Kidney (tissue), 13 donors: ENCODE measurements at regions not wholly inside any gene's neighbourhood (a gene's known extent, or its start where the extent isn't known, plus 50 kb on each side); places are given as distances from the start of the nearest gene placed in this dataset.

Source experiments
- DNase-seq, 5 donors: peaks; one replicate each; pipeline ENCODE4 v3.0.0-alpha.2; 2013 to 2020
- FAIRE-seq: peaks from 2 replicates; lab custom pipeline; 2012; peaks lifted over from hg19 to GRCh38; lab: Jason Lieb, UNC
- H3K27ac ChIP-seq, 2 donors: one replicate each; pipeline ENCODE4 v1.7.0; 2013; ENCODE audit warnings: low read depth in 2 of 2, low read length in 2 of 2, inconsistent platforms in 1 of 2
- H3K27me3 ChIP-seq: one replicate; pipeline ENCODE4 v1.7.1; 2013; ENCODE audit warnings: low read length, inconsistent platforms; ENCODE audit not compliant: control insufficient read depth, insufficient read depth
- H3K36me3 ChIP-seq, 3 donors: one replicate each; pipeline versions ENCODE4 v1.7.0 to v1.7.1; 2013; ENCODE audit warnings: low read length in 3 of 3, control low read depth in 1 of 3, inconsistent platforms in 1 of 3; ENCODE audit not compliant: insufficient read depth in 3 of 3, control insufficient read depth in 2 of 3
- H3K4me1 ChIP-seq, 3 donors: one replicate each; pipeline versions ENCODE4 v1.7.0 to v1.7.1; 2013; ENCODE audit warnings: low read length in 3 of 3, inconsistent platforms in 1 of 3, low read depth in 1 of 3; ENCODE audit not compliant: control insufficient read depth in 2 of 3, insufficient read depth in 2 of 3
- H3K4me3 ChIP-seq, 3 donors: one replicate each; pipeline versions ENCODE4 v1.7.0 to v1.8.1; 2013; ENCODE audit warnings: low read length in 3 of 3, control low read depth in 1 of 3, inconsistent platforms in 1 of 3
- H3K9ac ChIP-seq, 3 donors: one replicate each; pipeline versions ENCODE4 v1.7.0 to v1.7.1; 2013; ENCODE audit warnings: low read length in 3 of 3, control low read depth in 1 of 3, inconsistent platforms in 1 of 3
- H3K9me3 ChIP-seq, 3 donors: one replicate each; pipeline versions ENCODE4 v1.7.0 to v1.7.1; 2013; ENCODE audit warnings: low read length in 3 of 3, control low read depth in 1 of 3, inconsistent platforms in 1 of 3; ENCODE audit not compliant: control insufficient read depth in 2 of 3, insufficient read depth in 1 of 3
- CTCF ChIP-seq: IDR thresholded peaks from 3 replicates; pipeline ENCODE4 v1.5.1; 2012; ENCODE audit warnings: mild to moderate bottlenecking, moderate library complexity, borderline replicate concordance; ENCODE audit not compliant: insufficient read depth; ENCODE audit errors: extremely low read depth
- intact Hi-C: fragments of 100-400 bp; cut with DNase I; formaldehyde crosslinking; loops from one replicate; pipeline ENCODE4 v1.11.1; 2022
- donor health status: control.
- donor health status: control.
- donor health status: control.
- donor health status: control.
- donor health status: control.
- donor health status: DM: yes; HTN: yes; CAD: no.
- donor health status: Normal renal cell carcinoma (clear cell type).

GRCh38 chrX:79231662-79232061, 87.2 kb downstream of the GPR174 start:
- Histone ChIP-seq H3K27me3 (no peaks in the 10 kb centered on the region), H3K9ac (no peak overlapping the region), H3K4me1 (no peaks in the 10 kb centered on the region), H3K9me3 (no peaks in the 10 kb centered on the region), H3K27ac (no peak overlapping the region), H3K36me3 (no peaks in the 10 kb centered on the region), H3K4me3 (no peak overlapping the region)
- intact Hi-C loops: no loop called here
- FAIRE-seq: no peak
- DNase-seq: peak in 1 of 5 donors; percentile 43
- no peak for TF ChIP-seq CTCF
